LNCAP (cell line): ENCODE measurements at regions not wholly inside any gene's neighbourhood (a gene's known extent, or its start where the extent isn't known, plus 50 kb on each side); places are given as distances from the start of the nearest gene placed in this dataset.

ENCODE experiments used
- TF ChIP-seq, protein P1 (sequence below): fragments of 450-650 bp; IDR thresholded peaks from 2 replicates; pipeline ENCODE4 v1.5.1; 2017; ENCODE audit warnings: mild to moderate bottlenecking

DNA sequence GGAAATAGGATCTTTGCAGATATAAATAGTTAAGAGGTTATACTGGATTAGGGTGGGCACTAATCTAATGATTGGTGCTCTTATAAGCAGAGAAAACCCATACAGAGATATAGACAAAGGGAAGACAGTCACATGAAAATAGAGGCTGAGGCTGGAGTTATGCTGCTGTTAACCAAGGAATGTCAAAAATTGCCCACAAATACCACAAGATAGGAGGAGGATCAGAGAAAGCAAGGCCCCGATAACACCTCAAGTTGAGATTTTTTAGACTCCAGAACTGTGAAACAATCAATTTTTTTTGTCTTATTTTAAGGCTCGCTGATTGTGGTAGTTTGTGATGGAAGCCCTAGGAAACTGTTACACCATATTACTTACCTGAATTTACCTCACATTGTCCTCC lies 513.2 kb downstream of the COL11A1 start:
- TF ChIP-seq, protein P1, sequence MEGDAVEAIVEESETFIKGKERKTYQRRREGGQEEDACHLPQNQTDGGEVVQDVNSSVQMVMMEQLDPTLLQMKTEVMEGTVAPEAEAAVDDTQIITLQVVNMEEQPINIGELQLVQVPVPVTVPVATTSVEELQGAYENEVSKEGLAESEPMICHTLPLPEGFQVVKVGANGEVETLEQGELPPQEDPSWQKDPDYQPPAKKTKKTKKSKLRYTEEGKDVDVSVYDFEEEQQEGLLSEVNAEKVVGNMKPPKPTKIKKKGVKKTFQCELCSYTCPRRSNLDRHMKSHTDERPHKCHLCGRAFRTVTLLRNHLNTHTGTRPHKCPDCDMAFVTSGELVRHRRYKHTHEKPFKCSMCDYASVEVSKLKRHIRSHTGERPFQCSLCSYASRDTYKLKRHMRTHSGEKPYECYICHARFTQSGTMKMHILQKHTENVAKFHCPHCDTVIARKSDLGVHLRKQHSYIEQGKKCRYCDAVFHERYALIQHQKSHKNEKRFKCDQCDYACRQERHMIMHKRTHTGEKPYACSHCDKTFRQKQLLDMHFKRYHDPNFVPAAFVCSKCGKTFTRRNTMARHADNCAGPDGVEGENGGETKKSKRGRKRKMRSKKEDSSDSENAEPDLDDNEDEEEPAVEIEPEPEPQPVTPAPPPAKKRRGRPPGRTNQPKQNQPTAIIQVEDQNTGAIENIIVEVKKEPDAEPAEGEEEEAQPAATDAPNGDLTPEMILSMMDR: no peak

GRCh38 chr1:102593276-102593675 lies 515.0 kb downstream of the COL11A1 start:
- TF ChIP-seq, protein P1: no peak

DNA sequence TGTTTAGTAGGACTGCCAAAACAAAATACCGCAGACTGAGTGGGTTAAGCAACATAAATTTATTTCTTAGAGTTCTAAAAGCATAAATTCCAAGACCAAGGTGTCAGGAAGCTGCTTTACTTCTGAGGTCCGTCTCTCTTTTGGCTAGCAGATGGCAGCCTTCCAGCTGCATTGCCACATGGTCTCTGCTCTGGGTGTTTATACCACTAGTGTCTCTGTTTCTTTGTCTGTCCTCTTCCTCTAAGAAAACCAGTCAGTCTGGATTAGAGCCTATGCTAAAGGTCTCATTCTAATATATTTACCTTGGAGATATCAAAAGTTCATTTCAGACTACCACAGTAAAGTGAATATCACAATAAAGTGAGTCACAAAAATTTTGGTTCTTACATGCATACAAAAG lies 519.8 kb downstream of the COL11A1 start:
- TF ChIP-seq, protein P1: no peak

- TF ChIP-seq, protein P1: no peak
Measured at GRCh38 chr1:102586022-102586421, 522.3 kb downstream of the COL11A1 start.

- TF ChIP-seq, protein P1: no peak
Measured at GRCh38 chr1:102580806-102581205, 527.5 kb downstream of the COL11A1 start.

DNA sequence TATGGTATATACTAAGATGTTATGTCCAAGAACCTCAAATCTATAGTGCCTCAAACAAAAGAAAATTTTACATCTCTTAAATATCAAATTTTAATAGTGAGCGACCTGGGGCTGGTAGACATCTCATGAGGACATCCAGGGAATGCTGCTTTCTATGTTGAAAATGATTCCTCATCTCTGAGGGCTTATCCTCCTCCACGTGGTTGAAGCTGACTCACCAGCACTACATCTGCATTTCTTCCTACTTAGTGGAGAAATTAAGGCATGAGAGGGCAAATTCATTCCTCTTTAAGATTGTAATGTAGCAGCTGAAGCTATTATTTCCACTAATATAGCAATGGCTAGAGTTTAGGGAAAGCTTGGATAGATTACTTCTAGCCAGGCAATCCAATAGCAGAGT lies 529.5 kb downstream of the COL11A1 start:
- TF ChIP-seq, protein P1: no peak

DNA sequence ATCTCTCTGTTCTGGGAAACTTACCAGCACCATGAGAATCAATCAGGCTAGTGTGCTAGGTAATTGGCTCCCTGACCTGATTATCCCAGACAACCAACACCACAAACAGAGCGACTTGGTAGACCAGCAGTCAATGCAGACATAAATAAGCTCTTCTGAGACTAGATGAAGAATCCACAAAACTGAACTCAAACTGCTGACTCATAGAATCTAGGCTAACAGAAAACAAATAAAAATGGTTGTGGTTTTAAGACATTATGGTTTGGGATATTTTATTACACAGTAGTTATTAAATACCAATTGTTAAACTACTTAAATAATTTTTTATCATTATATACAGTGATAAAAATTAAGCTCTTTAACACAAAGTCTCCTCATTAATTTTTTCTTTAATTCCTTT lies 535.7 kb downstream of the COL11A1 start:
- TF ChIP-seq, protein P1: no peak

DNA sequence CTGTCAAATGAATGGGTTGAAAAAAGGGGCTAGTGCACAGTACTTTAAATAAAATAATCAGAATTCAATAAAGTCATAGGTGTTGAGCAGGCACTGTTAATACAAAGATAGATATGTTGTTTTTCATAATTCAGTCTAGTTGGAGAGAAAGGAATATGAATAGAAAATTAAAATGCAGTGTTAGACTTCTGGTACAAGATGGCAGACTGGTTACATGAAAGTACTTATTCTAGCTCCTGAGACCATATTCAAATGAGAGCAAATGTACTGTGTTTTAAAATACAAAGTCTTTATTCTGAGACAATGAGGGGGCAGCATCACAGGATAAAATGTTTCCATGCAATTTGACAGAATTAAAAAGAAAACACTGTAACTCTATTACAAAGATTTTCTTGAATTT lies 542.1 kb downstream of the COL11A1 start:
- TF ChIP-seq, protein P1: peak; percentile 40; the same call in 1 of the 2 replicates
